ENCODE measurements at regions not wholly inside any gene's neighbourhood (a gene's known extent, or its start where the extent isn't known, plus 50 kb on each side); places are given as distances from the start of the nearest gene placed in this dataset.

- no peak overlapping the region for H3K4me3 ChIP-seq (ENCODE audit: low read depth, low read length)
- TF ChIP-seq, protein P1, sequence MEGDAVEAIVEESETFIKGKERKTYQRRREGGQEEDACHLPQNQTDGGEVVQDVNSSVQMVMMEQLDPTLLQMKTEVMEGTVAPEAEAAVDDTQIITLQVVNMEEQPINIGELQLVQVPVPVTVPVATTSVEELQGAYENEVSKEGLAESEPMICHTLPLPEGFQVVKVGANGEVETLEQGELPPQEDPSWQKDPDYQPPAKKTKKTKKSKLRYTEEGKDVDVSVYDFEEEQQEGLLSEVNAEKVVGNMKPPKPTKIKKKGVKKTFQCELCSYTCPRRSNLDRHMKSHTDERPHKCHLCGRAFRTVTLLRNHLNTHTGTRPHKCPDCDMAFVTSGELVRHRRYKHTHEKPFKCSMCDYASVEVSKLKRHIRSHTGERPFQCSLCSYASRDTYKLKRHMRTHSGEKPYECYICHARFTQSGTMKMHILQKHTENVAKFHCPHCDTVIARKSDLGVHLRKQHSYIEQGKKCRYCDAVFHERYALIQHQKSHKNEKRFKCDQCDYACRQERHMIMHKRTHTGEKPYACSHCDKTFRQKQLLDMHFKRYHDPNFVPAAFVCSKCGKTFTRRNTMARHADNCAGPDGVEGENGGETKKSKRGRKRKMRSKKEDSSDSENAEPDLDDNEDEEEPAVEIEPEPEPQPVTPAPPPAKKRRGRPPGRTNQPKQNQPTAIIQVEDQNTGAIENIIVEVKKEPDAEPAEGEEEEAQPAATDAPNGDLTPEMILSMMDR (IDR thresholded peaks at IDR 0.05; ENCODE audit: insufficient read depth, low read depth, low read length, missing control alignments) = no peak
Measured at GRCh38 chr20:57040466-57040865, 226.0 kb downstream of the BMP7 start.

DNA sequence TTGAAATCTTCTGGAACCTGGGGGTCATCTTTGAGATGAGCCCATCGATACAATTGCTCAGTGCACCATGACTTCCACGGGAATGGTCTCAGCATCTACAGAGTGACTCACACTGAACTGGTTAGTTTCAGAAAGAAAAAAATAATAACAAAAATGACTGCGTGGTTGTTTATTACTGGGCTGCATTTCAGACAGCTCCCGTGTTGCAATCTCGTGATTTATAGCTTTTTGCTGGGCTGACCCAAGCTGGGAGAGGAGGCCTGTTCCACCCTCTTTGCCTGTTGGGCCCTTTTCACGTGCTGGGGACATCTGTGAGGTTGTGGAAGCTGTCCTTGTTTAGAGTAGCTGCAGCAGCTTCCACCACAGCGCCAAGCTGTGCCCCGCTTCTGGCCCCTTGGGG lies 225.5 kb downstream of the BMP7 start:
- no peak for DNase-seq (ENCODE audit: low read depth)
- no peak overlapping the region for H3K4me3 ChIP-seq (ENCODE audit: low read depth, low read length)
- TF ChIP-seq, protein P1 (IDR thresholded peaks at IDR 0.05; ENCODE audit: insufficient read depth, low read depth, low read length, missing control alignments) = no peak

More at GRCh38 chr20:57040466-57040865, 226.0 kb downstream of the BMP7 start:
- DNase-seq (ENCODE audit: low read depth) = no peak

- no peak for DNase-seq (ENCODE audit: low read depth)
- TF ChIP-seq, protein P1 (IDR thresholded peaks at IDR 0.05; ENCODE audit: insufficient read depth, low read depth, low read length, missing control alignments) = no peak
- no peak overlapping the region for H3K4me3 ChIP-seq (ENCODE audit: low read depth, low read length)
Measured at GRCh38 chr20:57043091-57043490, 223.3 kb downstream of the BMP7 start.

DNA sequence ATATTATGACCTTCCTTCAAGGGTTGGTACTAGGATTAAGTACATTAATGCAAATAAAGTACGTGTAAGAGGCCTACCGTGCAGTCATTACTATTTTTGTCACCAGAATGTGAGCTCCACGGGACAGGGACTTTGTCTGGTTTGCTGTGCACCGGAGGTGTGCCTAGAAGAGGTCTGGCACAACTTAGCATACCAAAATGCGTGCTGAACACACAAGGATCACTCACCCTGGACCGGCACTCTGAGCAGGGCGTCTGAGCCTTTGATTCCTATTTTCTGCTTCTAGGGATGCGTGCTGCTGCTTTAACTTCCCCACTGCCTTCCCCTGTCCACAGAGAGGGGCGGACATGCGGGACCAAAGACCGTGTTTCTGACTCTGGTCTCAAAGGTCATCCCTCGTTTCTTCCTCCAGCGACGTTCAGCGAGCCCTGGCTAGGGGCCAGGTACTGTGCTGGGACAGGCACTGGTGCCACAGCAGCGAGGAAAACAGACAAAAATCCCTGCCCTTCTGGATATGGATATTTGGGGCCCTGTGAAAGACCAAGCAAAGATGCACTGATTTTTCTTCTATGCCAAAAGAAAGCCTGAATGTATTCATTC lies 222.7 kb downstream of the BMP7 start:
- TF ChIP-seq, protein P1 (IDR thresholded peaks at IDR 0.05; ENCODE audit: insufficient read depth, low read depth, low read length, missing control alignments) = no peak
- DNase-seq (ENCODE audit: low read depth) = no peak
- H3K4me3 ChIP-seq (ENCODE audit: low read depth, low read length) = no peak overlapping the region

GRCh38 chr20:57047281-57048026 lies 219.0 kb downstream of the BMP7 start:
- no peak for DNase-seq (ENCODE audit: low read depth)
- TF ChIP-seq, protein P1 (IDR thresholded peaks at IDR 0.05; ENCODE audit: insufficient read depth, low read depth, low read length, missing control alignments) = no peak
- no peak overlapping the region for H3K4me3 ChIP-seq (ENCODE audit: low read depth, low read length)

DNA sequence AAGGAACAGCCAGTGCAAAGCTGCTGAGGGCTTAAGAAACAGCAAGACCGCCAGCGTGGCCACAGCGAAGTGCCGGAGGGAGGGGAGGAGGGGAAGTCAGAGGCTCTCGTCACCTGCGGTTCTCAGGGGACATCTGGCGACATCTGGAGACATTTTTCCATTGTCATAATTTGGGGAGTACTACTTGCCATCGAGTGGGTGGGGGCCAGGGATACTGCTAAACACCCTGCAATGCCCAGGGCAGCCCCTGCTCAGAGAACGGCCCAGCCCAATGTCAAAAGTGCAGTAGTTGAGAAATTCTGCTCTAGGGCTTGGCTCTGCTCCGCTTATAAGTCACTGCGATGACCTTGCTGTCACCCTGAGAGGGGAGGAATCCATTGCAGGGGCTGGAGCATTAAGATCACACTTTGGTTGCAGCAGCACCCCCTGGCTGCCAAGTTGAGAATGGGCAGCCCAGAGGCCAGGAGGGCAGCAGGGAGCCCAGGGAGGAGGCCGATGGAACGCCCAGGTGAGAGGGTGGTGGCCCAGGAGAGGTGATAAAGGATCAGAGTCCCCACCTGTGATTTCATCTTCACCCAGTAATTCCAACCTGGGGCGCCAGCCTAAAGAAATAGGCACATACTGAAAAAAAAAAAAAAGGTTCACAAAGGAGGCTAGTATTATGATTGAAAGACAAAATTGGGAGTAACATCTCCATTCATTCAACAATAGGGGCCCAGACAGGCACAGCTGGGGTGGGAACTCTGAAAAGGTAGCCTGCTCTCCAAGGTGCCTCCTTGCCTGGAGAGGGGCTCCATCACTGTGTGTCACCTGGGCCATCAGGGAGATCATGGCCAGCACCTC lies 218.2 kb downstream of the BMP7 start:
- no peak overlapping the region for H3K4me3 ChIP-seq (ENCODE audit: low read depth, low read length)
- TF ChIP-seq, protein P1 (IDR thresholded peaks at IDR 0.05; ENCODE audit: insufficient read depth, low read depth, low read length, missing control alignments) = peak; percentile 66
- peak; percentile 38 for DNase-seq (ENCODE audit: low read depth)
